Osteoblast (primary cell): ENCODE measurements at regions not wholly inside any gene's neighbourhood (a gene's known extent, or its start where the extent isn't known, plus 50 kb on each side); places are given as distances from the start of the nearest gene placed in this dataset.

ENCODE experiments used
- DNase-seq: peaks from one replicate; pipeline ENCODE4 v3.0.0; 2011; ENCODE audit warnings: low spot score, mixed read lengths; ENCODE audit not compliant: insufficient read length; ENCODE audit errors: missing footprints
- H2AFZ ChIP-seq: 2 replicates; pipeline ENCODE4 v1.6.0; 2011; ENCODE audit warnings: mild to moderate bottlenecking, low read length
- H3K27ac ChIP-seq: 2 replicates; pipeline ENCODE4 v1.5.1; 2011; ENCODE audit warnings: mild to moderate bottlenecking, low read depth, low read length, moderate library complexity
- H3K27me3 ChIP-seq: 2 replicates; pipeline ENCODE4 v1.6.0; 2012; ENCODE audit warnings: mild to moderate bottlenecking, control low read depth, inconsistent platforms, low read length, moderate library complexity; ENCODE audit not compliant: insufficient read depth
- H3K36me3 ChIP-seq: 2 replicates; pipeline ENCODE4 v1.5.1; 2011; ENCODE audit warnings: mild to moderate bottlenecking, low read length, control low read depth, moderate library complexity; ENCODE audit not compliant: insufficient read depth
- H3K4me1 ChIP-seq: 2 replicates; pipeline ENCODE4 v1.5.1; 2011; ENCODE audit warnings: mild to moderate bottlenecking, low read length, control low read depth, moderate library complexity; ENCODE audit not compliant: insufficient read depth
- H3K4me2 ChIP-seq: 2 replicates; pipeline ENCODE4 v1.6.0; 2011; ENCODE audit warnings: mild to moderate bottlenecking, low read length; ENCODE audit not compliant: insufficient read depth
- H3K4me3 ChIP-seq: fragments of 200-600 bp; sonication (generic); 3 replicates; pipeline ENCODE4 v1.5.1; 2012; ENCODE audit warnings: mild to moderate bottlenecking, low read length, inconsistent platforms; ENCODE audit not compliant: insufficient read depth
- H3K79me2 ChIP-seq: 2 replicates; pipeline ENCODE4 v1.6.0; 2012; ENCODE audit warnings: mild to moderate bottlenecking, low read length, control low read depth, inconsistent platforms; ENCODE audit not compliant: insufficient read depth
- H3K9me3 ChIP-seq: 2 replicates; pipeline ENCODE4 v1.5.1; 2011; ENCODE audit warnings: low read depth, low read length, control low read depth
- H4K20me1 ChIP-seq: 2 replicates; pipeline ENCODE4 v1.6.0; 2012; ENCODE audit warnings: mild to moderate bottlenecking, low read length, control low read depth; ENCODE audit not compliant: insufficient read depth
- CTCF ChIP-seq: IDR thresholded peaks from 2 replicates; pipeline ENCODE4 v1.5.1; 2011; ENCODE audit warnings: mild to moderate bottlenecking, low read depth, low read length, moderate library complexity; ENCODE audit errors: extremely low read depth

GRCh38 chr3:13210221-13210975 is 137.2 kb upstream of the IQSEC1 start:
- Histone ChIP-seq H3K9me3 (no peaks in the 10 kb centered on the region), H3K4me3 (no peak overlapping the region), H4K20me1 (no peaks in the 10 kb centered on the region), H3K27me3 (peaks cover 3% of the 10 kb centered on the region), H3K36me3 (no peaks in the 10 kb centered on the region), H3K4me1 (no peaks in the 10 kb centered on the region), H2AFZ (no peak overlapping the region), H3K4me2 (no peak overlapping the region), H3K79me2 (no peaks in the 10 kb centered on the region), H3K27ac (no peak overlapping the region)
- TF ChIP-seq CTCF, result no peak
- DNase-seq, result peak; percentile 65

GRCh38 chr3:13209634-13209997 is 136.4 kb upstream of the IQSEC1 start:
- Histone ChIP-seq H3K79me2 (no peaks in the 10 kb centered on the region), H2AFZ (no peak overlapping the region), H3K27ac (no peak overlapping the region), H3K4me1 (no peaks in the 10 kb centered on the region), H3K27me3 (peaks cover 6% of the 10 kb centered on the region), H4K20me1 (no peaks in the 10 kb centered on the region), H3K4me3 (no peak overlapping the region), H3K9me3 (no peaks in the 10 kb centered on the region), H3K36me3 (no peaks in the 10 kb centered on the region), H3K4me2 (no peak overlapping the region)
- TF ChIP-seq CTCF, result no peak
- peak; percentile 17 for DNase-seq

- H3K4me2 ChIP-seq, result no peak overlapping the region
- DNase-seq, result peak; percentile 60
- H3K4me3 ChIP-seq, result no peak overlapping the region
- no peak for TF ChIP-seq CTCF
- no peak overlapping the region for H3K27ac ChIP-seq
- peaks cover 6% of the 10 kb centered on the region for H3K27me3 ChIP-seq
- H4K20me1 ChIP-seq, result no peaks in the 10 kb centered on the region
- H2AFZ ChIP-seq, result no peak overlapping the region
- H3K79me2 ChIP-seq, result no peaks in the 10 kb centered on the region
- no peaks in the 10 kb centered on the region for H3K9me3 ChIP-seq
- no peaks in the 10 kb centered on the region for H3K4me1 ChIP-seq
- H3K36me3 ChIP-seq, result no peaks in the 10 kb centered on the region
These were observed 135.7 kb upstream of the IQSEC1 start for GRCh38 chr3:13208706-13209633.

- Histone ChIP-seq H3K9me3 (no peaks in the 10 kb centered on the region), H2AFZ (no peak overlapping the region), H3K4me1 (no peaks in the 10 kb centered on the region), H3K4me2 (no peak overlapping the region), H3K79me2 (no peaks in the 10 kb centered on the region), H3K27ac (no peak overlapping the region), H3K36me3 (no peaks in the 10 kb centered on the region), H3K4me3 (no peak overlapping the region), H4K20me1 (no peaks in the 10 kb centered on the region), H3K27me3 (peaks cover 6% of the 10 kb centered on the region)
- DNase-seq, result peak; percentile 66
- no peak for TF ChIP-seq CTCF
These were observed 134.9 kb upstream of the IQSEC1 start for GRCh38 chr3:13207975-13208705.
